ENCODE measurements at regions not wholly inside any gene's neighbourhood (a gene's known extent, or its start where the extent isn't known, plus 50 kb on each side); places are given as distances from the start of the nearest gene placed in this dataset.

GRCh38 chr10:107415446-107415845, 250.9 kb upstream of the SORCS1 start:
- intact Hi-C loops (cut with micrococcal nuclease): no loop called here
- BruUV-seq (replicated peaks): no TSS peak

GRCh38 chr10:107413971-107414370, 249.5 kb upstream of the SORCS1 start:
- no peaks in the 10 kb centered on the region for H3K36me3 ChIP-seq (ENCODE audit: low read depth, low read length)
- no peak for DNase-seq
- no peaks in the 10 kb centered on the region for H3K9me2 ChIP-seq (replicated peaks; ENCODE audit: low read length)
- no peaks in the 10 kb centered on the region for H4K20me1 ChIP-seq (ENCODE audit: low read length)
- TF ChIP-seq EZH2 (IDR thresholded peaks at IDR 0.05; ENCODE audit: low read length, unreplicated experiment): no peak
- TF ChIP-seq, protein P1, sequence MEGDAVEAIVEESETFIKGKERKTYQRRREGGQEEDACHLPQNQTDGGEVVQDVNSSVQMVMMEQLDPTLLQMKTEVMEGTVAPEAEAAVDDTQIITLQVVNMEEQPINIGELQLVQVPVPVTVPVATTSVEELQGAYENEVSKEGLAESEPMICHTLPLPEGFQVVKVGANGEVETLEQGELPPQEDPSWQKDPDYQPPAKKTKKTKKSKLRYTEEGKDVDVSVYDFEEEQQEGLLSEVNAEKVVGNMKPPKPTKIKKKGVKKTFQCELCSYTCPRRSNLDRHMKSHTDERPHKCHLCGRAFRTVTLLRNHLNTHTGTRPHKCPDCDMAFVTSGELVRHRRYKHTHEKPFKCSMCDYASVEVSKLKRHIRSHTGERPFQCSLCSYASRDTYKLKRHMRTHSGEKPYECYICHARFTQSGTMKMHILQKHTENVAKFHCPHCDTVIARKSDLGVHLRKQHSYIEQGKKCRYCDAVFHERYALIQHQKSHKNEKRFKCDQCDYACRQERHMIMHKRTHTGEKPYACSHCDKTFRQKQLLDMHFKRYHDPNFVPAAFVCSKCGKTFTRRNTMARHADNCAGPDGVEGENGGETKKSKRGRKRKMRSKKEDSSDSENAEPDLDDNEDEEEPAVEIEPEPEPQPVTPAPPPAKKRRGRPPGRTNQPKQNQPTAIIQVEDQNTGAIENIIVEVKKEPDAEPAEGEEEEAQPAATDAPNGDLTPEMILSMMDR (conservative IDR thresholded peaks at IDR 0.05; ENCODE audit: low read depth, low read length): no peak
- no peak for TF ChIP-seq EZH2phosphoT487 (IDR thresholded peaks at IDR 0.05; ENCODE audit: borderline replicate concordance, low read length)
- ATAC-seq: no peak
- H3K4me1 ChIP-seq (ENCODE audit: insufficient read depth, low read length): no peaks in the 10 kb centered on the region
- no peak overlapping the region for H3K4me2 ChIP-seq (ENCODE audit: low read length)
- ChIA-PET CTCF (interaction anchor here (0.7 kb wide), 1 partner anchor 504 kb away, joined by 3 read pairs; no protein-coding TSS in a partner anchor), POLR2A (ENCODE audit: unreplicated experiment) (no interaction called here)
- H3K27ac ChIP-seq (ENCODE audit: low read length): no peak overlapping the region
- no peak overlapping the region for H2AFZ ChIP-seq (ENCODE audit: low read length)
- no peaks in the 10 kb centered on the region for H3K79me2 ChIP-seq (ENCODE audit: low read length)
- no peaks in the 10 kb centered on the region for H3K9me3 ChIP-seq (ENCODE audit: low read length)
- intact Hi-C loops (cut with micrococcal nuclease): no loop called here
- H3K4me3 ChIP-seq (ENCODE audit: low read length): no peak overlapping the region
- no peaks in the 10 kb centered on the region for H3F3A ChIP-seq (ENCODE audit: low read length, unreplicated experiment)
- BruUV-seq (replicated peaks): no TSS peak
- H3K9ac ChIP-seq (ENCODE audit: low read length): no peak overlapping the region
- no peaks in the 10 kb centered on the region for H3K27me3 ChIP-seq (ENCODE audit: low read length)

More at GRCh38 chr10:107415446-107415845, 250.9 kb upstream of the SORCS1 start:
- no peak overlapping the region for H3K27ac ChIP-seq (ENCODE audit: low read length)
- POLR2A ChIA-PET (ENCODE audit: unreplicated experiment): no interaction called here
- CTCF ChIA-PET: no interaction called here
- no peaks in the 10 kb centered on the region for H3F3A ChIP-seq (ENCODE audit: low read length, unreplicated experiment)
- no peak for DNase-seq
- H3K4me3 ChIP-seq (ENCODE audit: low read length): no peak overlapping the region
- no peaks in the 10 kb centered on the region for H3K27me3 ChIP-seq (ENCODE audit: low read length)
- no peak overlapping the region for H3K4me2 ChIP-seq (ENCODE audit: low read length)
- no peaks in the 10 kb centered on the region for H3K36me3 ChIP-seq (ENCODE audit: low read depth, low read length)
- H2AFZ ChIP-seq (ENCODE audit: low read length): no peak overlapping the region
- no peaks in the 10 kb centered on the region for H3K4me1 ChIP-seq (ENCODE audit: insufficient read depth, low read length)
- no peaks in the 10 kb centered on the region for H3K9me2 ChIP-seq (replicated peaks; ENCODE audit: low read length)
- H3K9me3 ChIP-seq (ENCODE audit: low read length): no peaks in the 10 kb centered on the region
- TF ChIP-seq EZH2 (IDR thresholded peaks at IDR 0.05; ENCODE audit: low read length, unreplicated experiment) (no peak), EZH2phosphoT487 (IDR thresholded peaks at IDR 0.05; ENCODE audit: borderline replicate concordance, low read length) (no peak)
- TF ChIP-seq, protein P1 (conservative IDR thresholded peaks at IDR 0.05; ENCODE audit: low read depth, low read length): no peak
- no peaks in the 10 kb centered on the region for H4K20me1 ChIP-seq (ENCODE audit: low read length)
- H3K79me2 ChIP-seq (ENCODE audit: low read length): no peaks in the 10 kb centered on the region
- ATAC-seq: no peak
- no peak overlapping the region for H3K9ac ChIP-seq (ENCODE audit: low read length)

DNA sequence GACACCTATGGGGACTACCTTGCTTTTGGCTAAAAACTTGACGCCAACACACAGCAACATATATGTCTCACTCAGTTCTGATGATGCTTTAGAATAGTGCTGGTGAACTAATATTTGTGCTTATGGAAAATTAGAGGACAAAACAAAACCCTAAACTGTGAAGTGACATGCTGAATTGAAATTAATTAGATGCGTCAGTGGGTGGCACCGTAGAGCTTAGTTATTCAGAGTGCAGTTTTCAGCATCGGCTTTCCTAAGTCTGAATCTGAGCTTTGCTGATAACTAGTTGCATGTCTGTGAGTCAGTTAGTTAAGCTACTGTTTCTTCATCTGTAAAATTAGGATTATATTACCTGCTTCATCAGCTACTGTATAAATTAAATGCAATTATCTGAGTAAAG, 245.0 kb upstream of the SORCS1 start:
- H4K20me1 ChIP-seq (ENCODE audit: low read length): no peaks in the 10 kb centered on the region
- no peak overlapping the region for H3K4me3 ChIP-seq (ENCODE audit: low read length)
- H3K9me3 ChIP-seq (ENCODE audit: low read length): no peaks in the 10 kb centered on the region
- no peaks in the 10 kb centered on the region for H3F3A ChIP-seq (ENCODE audit: low read length, unreplicated experiment)
- H3K27ac ChIP-seq (ENCODE audit: low read length): no peak overlapping the region
- ChIA-PET POLR2A (ENCODE audit: unreplicated experiment) (interaction anchor here (0.6 kb wide), 1 partner anchor 417 kb away, joined by 8 read pairs; no protein-coding TSS in a partner anchor), CTCF (interaction anchor here (0.6 to 1.1 kb wide), 4 partner anchors 136 to 795 kb away, joined by 3 to 5 read pairs (median 4); no protein-coding TSS in a partner anchor)
- no TSS peak for BruUV-seq (replicated peaks)
- TF ChIP-seq, protein P1 (conservative IDR thresholded peaks at IDR 0.05; ENCODE audit: low read depth, low read length): peak; percentile 61
- no peak for TF ChIP-seq EZH2 (IDR thresholded peaks at IDR 0.05; ENCODE audit: low read length, unreplicated experiment)
- H3K9ac ChIP-seq (ENCODE audit: low read length): no peak overlapping the region
- DNase-seq: peak; percentile 49
- intact Hi-C loops (cut with micrococcal nuclease): loop anchor here (1.0 to 10.0 kb wide), 5 partner anchors 138 to 1133 kb away; no protein-coding TSS in a partner anchor
- no peaks in the 10 kb centered on the region for H3K9me2 ChIP-seq (replicated peaks; ENCODE audit: low read length)
- H3K27me3 ChIP-seq (ENCODE audit: low read length): no peaks in the 10 kb centered on the region
- no peak overlapping the region for H2AFZ ChIP-seq (ENCODE audit: low read length)
- no peaks in the 10 kb centered on the region for H3K4me1 ChIP-seq (ENCODE audit: insufficient read depth, low read length)
- no peaks in the 10 kb centered on the region for H3K36me3 ChIP-seq (ENCODE audit: low read depth, low read length)
- H3K79me2 ChIP-seq (ENCODE audit: low read length): no peaks in the 10 kb centered on the region
- no peak overlapping the region for H3K4me2 ChIP-seq (ENCODE audit: low read length)
- ATAC-seq: peak; percentile 67
